ENCODE measurements at regions not wholly inside any gene's neighbourhood (a gene's known extent, or its start where the extent isn't known, plus 50 kb on each side); places are given as distances from the start of the nearest gene placed in this dataset.
"Not testable (repeated sequence)": the region's sequence is repeated elsewhere in the genome, so short reads cannot be mapped to it uniquely, and the experiment has no call there.

GRCh38 chr3:194051366-194052149 is 84.4 kb upstream of the HES1 start:
- peaks cover 3 to 21% (median 9%) of the 10 kb centered on the region in 5 donors for H3K27me3 Mint-ChIP-seq
- POLR2A ChIA-PET: no interaction called here
- peaks cover 0 to 21% (median 9%) of the 10 kb centered on the region in 3 donors for H3K36me3 Mint-ChIP-seq
- DNase-seq (no peak), ATAC-seq (no peak)
- no peak overlapping the region for H3K4me3 Mint-ChIP-seq
- H3K4me1 Mint-ChIP-seq: peaks cover 0 to 14% (median 3%) of the 10 kb centered on the region in 4 donors
- H3K9me3 Mint-ChIP-seq: peaks cover 7 to 32% (median 14%) of the 10 kb centered on the region in 9 donors
- H3K27ac Mint-ChIP-seq: no peak overlapping the region

DNA sequence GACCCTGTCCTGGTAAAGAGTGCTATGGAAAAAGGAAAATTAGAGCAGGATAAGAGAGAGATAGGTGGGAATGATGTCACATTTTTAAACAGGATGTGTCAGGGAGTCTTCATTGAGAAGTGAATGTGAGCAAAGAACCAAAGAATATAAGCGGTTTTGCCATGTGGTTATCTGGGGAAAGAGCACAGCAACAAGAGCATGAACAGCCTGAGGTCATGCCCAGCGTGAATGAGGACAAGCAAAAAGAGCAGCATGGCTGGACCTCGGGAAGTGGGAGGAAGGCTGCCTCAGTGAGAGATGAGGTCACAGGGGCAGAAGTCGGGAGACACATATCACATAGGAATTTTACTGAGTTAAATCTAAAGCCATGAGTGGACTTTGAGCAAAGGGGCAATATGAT is 82.8 kb upstream of the HES1 start:
- Mint-ChIP-seq H3K36me3 (peaks cover 0 to 21% (median 9%) of the 10 kb centered on the region in 3 donors), H3K27me3 (peaks cover 14 to 37% (median 17%) of the 10 kb centered on the region in 5 donors), H3K4me3 (no peak overlapping the region), H3K9me3 (peaks cover 7 to 32% (median 14%) of the 10 kb centered on the region in 9 donors), H3K27ac (no peak overlapping the region), H3K4me1 (peaks cover 4 to 14% (median 11%) of the 10 kb centered on the region in 4 donors)
- POLR2A ChIA-PET: no interaction called here
- no peak for ATAC-seq
- no peak for DNase-seq

- Mint-ChIP-seq H3K4me3 (no peak overlapping the region), H3K4me1 (peaks cover 4 to 16% (median 11%) of the 10 kb centered on the region in 4 donors)
- POLR2A ChIA-PET: no interaction called here
These were observed 81.9 kb upstream of the HES1 start for GRCh38 chr3:194054016-194054415.

DNA sequence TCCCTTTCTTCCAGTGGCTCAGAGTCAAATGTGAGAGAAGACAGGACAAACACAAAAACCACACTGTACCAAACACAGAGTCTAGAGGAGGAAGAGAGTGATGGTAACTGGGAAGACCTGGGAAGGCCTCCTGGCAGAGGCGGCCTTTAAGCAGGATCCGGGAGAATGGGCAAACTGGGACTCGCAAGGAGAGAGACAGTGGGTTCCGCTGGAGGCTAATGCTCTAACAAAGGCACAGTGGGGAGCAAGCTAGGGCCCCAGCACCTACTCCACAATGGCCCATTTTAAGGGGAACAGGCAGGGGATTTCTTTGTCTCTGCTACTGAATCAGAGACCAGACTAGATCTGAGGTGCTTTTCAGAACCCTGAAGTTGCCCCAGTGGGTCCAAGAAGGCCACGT is 81.4 kb upstream of the HES1 start:
- H3K36me3 Mint-ChIP-seq: peaks cover 0 to 21% (median 9%) of the 10 kb centered on the region in 3 donors
- ATAC-seq (no peak), DNase-seq (no peak)
- peaks cover 4 to 16% (median 11%) of the 10 kb centered on the region in 4 donors for H3K4me1 Mint-ChIP-seq
- peaks cover 14 to 38% (median 17%) of the 10 kb centered on the region in 5 donors for H3K27me3 Mint-ChIP-seq
- H3K9me3 Mint-ChIP-seq: peaks cover 7 to 32% (median 14%) of the 10 kb centered on the region in 9 donors
- POLR2A ChIA-PET: interaction anchor here (0.9 kb wide), 1 partner anchor 83 kb away, joined by 4 read pairs; no protein-coding TSS in a partner anchor
- H3K4me3 Mint-ChIP-seq: no peak overlapping the region
- no peak overlapping the region for H3K27ac Mint-ChIP-seq

More at GRCh38 chr3:194054016-194054415, 81.9 kb upstream of the HES1 start:
- no peak overlapping the region for H3K27ac Mint-ChIP-seq
- DNase-seq (no peak), ATAC-seq (no peak)
- peaks cover 0 to 21% (median 9%) of the 10 kb centered on the region in 3 donors for H3K36me3 Mint-ChIP-seq
- peaks cover 14 to 38% (median 17%) of the 10 kb centered on the region in 5 donors for H3K27me3 Mint-ChIP-seq
- peaks cover 7 to 32% (median 14%) of the 10 kb centered on the region in 9 donors for H3K9me3 Mint-ChIP-seq

GRCh38 chr3:194054961-194055360 is 81.0 kb upstream of the HES1 start:
- Mint-ChIP-seq H3K4me1 (peaks cover 4 to 16% (median 11%) of the 10 kb centered on the region in 4 donors), H3K9me3 (peaks cover 7 to 31% (median 14%) of the 10 kb centered on the region in 9 donors), H3K36me3 (peaks cover 0 to 21% (median 9%) of the 10 kb centered on the region in 3 donors), H3K27ac (no peak overlapping the region), H3K27me3 (peaks cover 14 to 38% (median 17%) of the 10 kb centered on the region in 5 donors), H3K4me3 (no peak overlapping the region)
- POLR2A ChIA-PET: interaction anchor here (0.9 kb wide), 1 partner anchor 82 kb away, joined by 4 read pairs; no protein-coding TSS in a partner anchor
- ATAC-seq (no peak), DNase-seq (no peak)

DNA sequence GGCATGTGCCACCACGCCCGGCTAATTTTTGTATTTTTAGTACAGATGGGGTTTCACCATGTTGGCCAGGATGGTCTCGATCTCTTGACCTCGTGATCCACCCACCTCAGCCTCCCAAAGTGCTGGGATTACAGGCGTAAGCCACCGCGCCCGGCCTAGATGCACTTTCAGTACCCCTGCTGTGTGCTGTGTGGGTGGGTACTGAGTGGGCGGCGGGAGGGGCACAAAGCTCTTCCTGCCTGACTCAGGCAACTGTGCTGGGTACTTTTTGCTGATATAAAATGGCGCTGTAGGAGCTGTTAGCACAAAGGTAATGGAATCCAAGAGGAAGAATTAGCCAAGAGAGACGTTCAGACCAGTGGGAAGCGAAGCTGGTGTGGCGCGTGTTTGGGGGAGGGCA is 79.6 kb upstream of the HES1 start:
- ATAC-seq, POLR2A ChIA-PET, DNase-seq: not testable (repeated sequence)
- H3K36me3 Mint-ChIP-seq: peaks cover 0 to 12% (median 0%) of the 10 kb centered on the region in 3 donors
- H3K9me3 Mint-ChIP-seq: peaks cover 0 to 17% (median 8%) of the 10 kb centered on the region in 9 donors
- H3K4me1 Mint-ChIP-seq: peaks cover 4 to 16% (median 11%) of the 10 kb centered on the region in 4 donors
- H3K27ac Mint-ChIP-seq: peak overlapping the region in 1 of 10 donors; percentile 84
- H3K27me3 Mint-ChIP-seq: peaks cover 14 to 38% (median 17%) of the 10 kb centered on the region in 5 donors
- H3K4me3 Mint-ChIP-seq: peak overlapping the region in 1 of 10 donors; percentile 1

- H3K4me3 Mint-ChIP-seq: peak overlapping the region in 2 of 10 donors; percentile 19 to 23
- POLR2A ChIA-PET: no interaction called here
These were observed 79.1 kb upstream of the HES1 start for GRCh38 chr3:194056731-194057415.

GRCh38 chr3:194057570-194058188 is 78.3 kb upstream of the HES1 start:
- Mint-ChIP-seq H3K36me3 (peaks cover 0 to 5% (median 0%) of the 10 kb centered on the region in 3 donors), H3K27me3 (peaks cover 14 to 36% (median 17%) of the 10 kb centered on the region in 5 donors), H3K9me3 (peaks cover 0 to 5% (median 0%) of the 10 kb centered on the region in 9 donors), H3K4me3 (peak overlapping the region; percentile 54 to 85 (median 77)), H3K27ac (peak overlapping the region in 3 of 10 donors; percentile 52 to 63 (median 57)), H3K4me1 (peaks cover 4 to 16% (median 10%) of the 10 kb centered on the region in 4 donors)
- POLR2A ChIA-PET: no interaction called here
- ATAC-seq (peak; percentile 11 to 32), DNase-seq (no peak)

More at GRCh38 chr3:194056731-194057415, 79.1 kb upstream of the HES1 start:
- ATAC-seq (no peak), DNase-seq (no peak)
- Mint-ChIP-seq H3K36me3 (peaks cover 0 to 8% (median 0%) of the 10 kb centered on the region in 3 donors), H3K9me3 (peaks cover 0 to 12% (median 3%) of the 10 kb centered on the region in 9 donors), H3K27me3 (peaks cover 14 to 38% (median 17%) of the 10 kb centered on the region in 5 donors), H3K4me1 (peaks cover 4 to 16% (median 10%) of the 10 kb centered on the region in 4 donors), H3K27ac (no peak overlapping the region)

DNA sequence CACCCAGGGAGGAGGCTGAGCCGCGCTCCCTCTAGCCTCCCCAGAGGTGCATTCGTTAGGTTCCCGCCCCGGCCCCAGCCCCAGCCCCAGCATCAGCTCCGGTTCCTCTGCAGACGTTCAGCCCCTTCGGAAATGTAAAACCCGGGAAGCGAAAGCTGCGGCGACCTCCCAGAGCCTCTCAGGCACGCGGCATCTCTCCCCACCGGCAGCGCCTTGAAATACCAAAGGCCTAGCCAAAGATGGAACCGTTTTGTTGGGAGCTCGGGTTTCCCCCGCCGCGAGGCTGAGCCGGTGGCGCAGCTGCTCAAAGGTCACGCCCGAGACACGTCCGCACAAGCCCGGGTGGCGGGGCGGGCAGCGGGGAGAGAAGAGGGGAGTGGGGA is 77.8 kb upstream of the HES1 start:
- POLR2A ChIA-PET: no interaction called here
- peak overlapping the region; percentile 54 to 85 (median 77) for H3K4me3 Mint-ChIP-seq
- H3K27me3 Mint-ChIP-seq: peaks cover 11 to 31% (median 17%) of the 10 kb centered on the region in 5 donors
- H3K9me3 Mint-ChIP-seq: peaks cover 0 to 2% (median 0%) of the 10 kb centered on the region in 9 donors
- peaks cover 4 to 16% (median 10%) of the 10 kb centered on the region in 4 donors for H3K4me1 Mint-ChIP-seq
- H3K36me3 Mint-ChIP-seq: peaks cover 0 to 1% (median 0%) of the 10 kb centered on the region in 3 donors
- peak in 6 of 10 donors; percentile 7 to 23 (median 14) for DNase-seq
- peak overlapping the region in 2 of 10 donors; percentile 63 to 67 for H3K27ac Mint-ChIP-seq
- peak; percentile 73 to 75 for ATAC-seq

- no peaks in the 10 kb centered on the region for H3K9me3 Mint-ChIP-seq
- peak overlapping the region in 5 of 10 donors; percentile 14 to 77 (median 66) for H3K4me3 Mint-ChIP-seq
- H3K4me1 Mint-ChIP-seq: peaks cover 4 to 16% (median 10%) of the 10 kb centered on the region in 4 donors
- H3K36me3 Mint-ChIP-seq: no peaks in the 10 kb centered on the region
- POLR2A ChIA-PET: no interaction called here
- no peak for DNase-seq
- H3K27ac Mint-ChIP-seq: no peak overlapping the region
- peaks cover 9 to 25% (median 17%) of the 10 kb centered on the region in 5 donors for H3K27me3 Mint-ChIP-seq
- no peak for ATAC-seq
These were observed 77.2 kb upstream of the HES1 start for GRCh38 chr3:194058753-194059152.

DNA sequence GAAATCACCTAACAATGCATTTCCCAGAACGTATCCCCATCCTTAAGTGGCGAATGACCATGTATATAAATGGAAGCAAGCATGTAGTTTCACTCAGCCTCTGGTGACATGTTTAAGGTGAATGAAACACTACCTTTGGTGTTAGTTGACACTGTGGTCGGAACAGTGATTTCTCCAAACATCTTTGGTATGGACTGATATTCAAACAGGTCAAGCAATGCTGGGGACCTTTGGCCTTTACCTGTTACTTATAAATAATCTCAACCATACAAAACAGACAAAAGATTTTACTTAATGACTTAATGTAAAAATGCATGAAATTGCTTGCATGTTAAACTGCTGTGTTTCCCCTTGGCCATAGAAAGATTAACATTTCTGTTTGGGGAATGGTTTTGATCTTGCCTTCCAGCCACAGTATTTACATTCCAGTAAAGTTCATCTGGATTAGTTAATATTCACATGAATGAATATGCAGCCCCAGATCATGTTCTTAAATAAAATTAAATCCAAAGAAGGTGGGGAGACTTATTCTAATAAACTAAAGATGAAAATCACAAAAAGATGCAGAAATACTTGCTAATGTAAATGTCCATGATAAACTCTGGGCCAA is 74.4 kb upstream of the HES1 start:
- DNase-seq (no peak), ATAC-seq (no peak)
- H3K36me3 Mint-ChIP-seq: no peaks in the 10 kb centered on the region
- no peak overlapping the region for H3K27ac Mint-ChIP-seq
- POLR2A ChIA-PET: no interaction called here
- H3K9me3 Mint-ChIP-seq: no peaks in the 10 kb centered on the region
- peaks cover 7 to 17% (median 15%) of the 10 kb centered on the region in 5 donors for H3K27me3 Mint-ChIP-seq
- H3K4me3 Mint-ChIP-seq: no peak overlapping the region
- H3K4me1 Mint-ChIP-seq: peaks cover 4 to 12% (median 9%) of the 10 kb centered on the region in 4 donors

- peak overlapping the region in 1 of 10 donors; percentile 22 for H3K27ac Mint-ChIP-seq
- H3K9me3 Mint-ChIP-seq: no peaks in the 10 kb centered on the region
- POLR2A ChIA-PET: no interaction called here
- DNase-seq: no peak
- ATAC-seq: no peak
- no peak overlapping the region for H3K4me3 Mint-ChIP-seq
- peaks cover 2 to 7% (median 3%) of the 10 kb centered on the region in 4 donors for H3K4me1 Mint-ChIP-seq
- no peaks in the 10 kb centered on the region for H3K36me3 Mint-ChIP-seq
- peaks cover 1 to 8% (median 4%) of the 10 kb centered on the region in 5 donors for H3K27me3 Mint-ChIP-seq
These were observed 73.1 kb upstream of the HES1 start for GRCh38 chr3:194062830-194063229.

Data from naive thymus-derived CD8-positive, alpha-beta T cell (primary cell).